ENCODE measurements at regions not wholly inside any gene's neighbourhood (a gene's known extent, or its start where the extent isn't known, plus 50 kb on each side); places are given as distances from the start of the nearest gene placed in this dataset.

GRCh38 chr3:180320631-180321030 is 281.3 kb upstream of the TTC14 start:
- Histone ChIP-seq H3K9me3 (no peaks in the 10 kb centered on the region), H3K4me1 (no peaks in the 10 kb centered on the region), H3K4me3 (no peak overlapping the region), H3K27me3 (no peaks in the 10 kb centered on the region), H3K36me3 (no peaks in the 10 kb centered on the region), H3K27ac (no peak overlapping the region)
- intact Hi-C loops (cut with DNase I): no loop called here
- DNase-seq (no peak), ATAC-seq (no peak)
- no peak for TF ChIP-seq CTCF (IDR thresholded peaks at IDR 0.05)
- WGBS, 2 donors: 74 to 77% methylated on average over 4 of the region's 4 CpGs

GRCh38 chr3:180321534-180321933 is 280.4 kb upstream of the TTC14 start:
- Histone ChIP-seq H3K27me3 (no peaks in the 10 kb centered on the region), H3K4me1 (no peaks in the 10 kb centered on the region), H3K36me3 (no peaks in the 10 kb centered on the region), H3K9me3 (no peaks in the 10 kb centered on the region), H3K4me3 (no peak overlapping the region), H3K27ac (no peak overlapping the region)
- intact Hi-C loops (cut with DNase I): no loop called here
- DNase-seq (no peak), ATAC-seq (no peak)
- no peak for TF ChIP-seq CTCF (IDR thresholded peaks at IDR 0.05)

GRCh38 chr3:180322829-180323228 is 279.1 kb upstream of the TTC14 start:
- Histone ChIP-seq H3K27ac (no peak overlapping the region), H3K27me3 (no peaks in the 10 kb centered on the region), H3K9me3 (no peaks in the 10 kb centered on the region), H3K4me3 (no peak overlapping the region), H3K4me1 (no peaks in the 10 kb centered on the region), H3K36me3 (no peaks in the 10 kb centered on the region)
- no peak for TF ChIP-seq CTCF (IDR thresholded peaks at IDR 0.05)
- DNase-seq (no peak), ATAC-seq (no peak)
- WGBS, 2 donors: 91% methylated on average over 12 of the region's 12 CpGs
- intact Hi-C loops (cut with DNase I): no loop called here

- intact Hi-C loops (cut with DNase I): no loop called here
- Histone ChIP-seq H3K27ac (no peak overlapping the region), H3K36me3 (no peaks in the 10 kb centered on the region), H3K4me3 (no peak overlapping the region), H3K27me3 (no peaks in the 10 kb centered on the region), H3K9me3 (no peaks in the 10 kb centered on the region), H3K4me1 (no peaks in the 10 kb centered on the region)
- WGBS, 2 donors: 85 to 88% methylated on average over 19 of the region's 19 CpGs
- DNase-seq: peak in 1 of 2 donors; percentile 5
- no peak for ATAC-seq
- TF ChIP-seq CTCF (IDR thresholded peaks at IDR 0.05): no peak
Measured at GRCh38 chr3:180324791-180325190, 277.2 kb upstream of the TTC14 start.

GRCh38 chr3:180325533-180325932 is 276.4 kb upstream of the TTC14 start:
- H3K36me3 ChIP-seq: no peaks in the 10 kb centered on the region
- intact Hi-C loops (cut with DNase I): no loop called here
- TF ChIP-seq CTCF (IDR thresholded peaks at IDR 0.05): no peak
- no peaks in the 10 kb centered on the region for H3K4me1 ChIP-seq
- no peak for ATAC-seq
- H3K27ac ChIP-seq: no peak overlapping the region
- H3K9me3 ChIP-seq: no peaks in the 10 kb centered on the region
- H3K4me3 ChIP-seq: no peak overlapping the region
- DNase-seq: no peak
- 85 to 89% methylated on average over 7 of the region's 7 CpGs for WGBS, 2 donors
- H3K27me3 ChIP-seq: no peaks in the 10 kb centered on the region

Data from heart right ventricle (tissue), 16 donors.